AG04450 (cell line): ENCODE measurements at regions not wholly inside any gene's neighbourhood (a gene's known extent, or its start where the extent isn't known, plus 50 kb on each side); places are given as distances from the start of the nearest gene placed in this dataset.
"Not testable (repeated sequence)": the region's sequence is repeated elsewhere in the genome, so short reads cannot be mapped to it uniquely, and the experiment has no call there.

Experiments
- CTCF ChIA-PET: fragments of 300-600, 350-600 bp; formaldehyde crosslinking; extraction: SDS; loops from one replicate; lab custom pipeline; 2022; ENCODE audit warnings: antibody characterized with exemption, inconsistent platforms; lab: Charles Lee
- POLR2A ChIA-PET: fragments of 350-600 bp; formaldehyde crosslinking; extraction: SDS; loops from one replicate; lab custom pipeline; 2021; ENCODE audit warnings: antibody characterized with exemption, inconsistent platforms; lab: Yijun Ruan, JAX
- DNase-seq: peaks from one replicate; pipeline ENCODE4 v3.0.0-alpha.2; 2011; ENCODE audit warnings: low read depth, low spot score
- H3K27ac ChIP-seq: one replicate; pipeline ENCODE4 v1.5.1; 2012; ENCODE audit warnings: low read depth, low read length, control low read depth
- H3K27me3 ChIP-seq: one replicate; pipeline ENCODE4 v1.6.0; 2012; ENCODE audit warnings: low read length; ENCODE audit not compliant: control insufficient read depth, insufficient read depth
- H3K4me3 ChIP-seq: 2 replicates; pipeline ENCODE4 v1.5.1; 2011; ENCODE audit warnings: mild to moderate bottlenecking, low read depth, low read length, control low read depth
- H3K9me3 ChIP-seq: 2 replicates; pipeline ENCODE4 v1.5.1; 2012; ENCODE audit warnings: low read length; ENCODE audit not compliant: control insufficient read depth, insufficient read depth
- CTCF ChIP-seq: IDR thresholded peaks from 2 replicates; pipeline ENCODE4 v1.5.1; 2011; ENCODE audit warnings: low read depth, low read length, control low read depth, inconsistent platforms

GRCh38 chr18:15005313-15006130 lies 257.6 kb downstream of the ANKRD30B start:
- no peaks in the 10 kb centered on the region for H3K27me3 ChIP-seq
- ChIA-PET CTCF (no interaction called here), POLR2A (no interaction called here)
- no peak for TF ChIP-seq CTCF
- no peak overlapping the region for H3K27ac ChIP-seq
- peaks cover 60% of the 10 kb centered on the region for H3K9me3 ChIP-seq
- no peak for DNase-seq
- no peak overlapping the region for H3K4me3 ChIP-seq

GRCh38 chr18:15006616-15007015 lies 258.6 kb downstream of the ANKRD30B start:
- H3K9me3 ChIP-seq: peaks cover 50% of the 10 kb centered on the region
- POLR2A ChIA-PET, H3K4me3 ChIP-seq, CTCF ChIA-PET, H3K27me3 ChIP-seq, H3K27ac ChIP-seq, DNase-seq: not testable (repeated sequence)

- CTCF ChIA-PET, H3K4me3 ChIP-seq, POLR2A ChIA-PET, DNase-seq, H3K27me3 ChIP-seq, H3K27ac ChIP-seq, H3K9me3 ChIP-seq: not testable (repeated sequence)
Measured at GRCh38 chr18:15026041-15026440, 278.1 kb downstream of the ANKRD30B start.

- POLR2A ChIA-PET, DNase-seq, CTCF ChIA-PET, H3K4me3 ChIP-seq, H3K27ac ChIP-seq, H3K27me3 ChIP-seq, H3K9me3 ChIP-seq: not testable (repeated sequence)
Measured at GRCh38 chr18:15028037-15028436, 280.1 kb downstream of the ANKRD30B start.

- H3K27ac ChIP-seq, H3K27me3 ChIP-seq, CTCF ChIA-PET, POLR2A ChIA-PET, H3K4me3 ChIP-seq, H3K9me3 ChIP-seq, DNase-seq: not testable (repeated sequence)
Measured at GRCh38 chr18:15060279-15060880, 312.4 kb downstream of the ANKRD30B start.

- H3K27me3 ChIP-seq, H3K27ac ChIP-seq, CTCF ChIA-PET, POLR2A ChIA-PET, H3K9me3 ChIP-seq, H3K4me3 ChIP-seq, DNase-seq: not testable (repeated sequence)
Measured at GRCh38 chr18:15061289-15061896, 313.4 kb downstream of the ANKRD30B start.

GRCh38 chr18:15066434-15066833 lies 318.5 kb downstream of the ANKRD30B start:
- H3K27me3 ChIP-seq, H3K9me3 ChIP-seq, H3K27ac ChIP-seq, DNase-seq, CTCF ChIA-PET, POLR2A ChIA-PET, H3K4me3 ChIP-seq: not testable (repeated sequence)

- H3K27ac ChIP-seq, CTCF ChIA-PET, H3K27me3 ChIP-seq, POLR2A ChIA-PET, H3K9me3 ChIP-seq, DNase-seq, H3K4me3 ChIP-seq: not testable (repeated sequence)
Measured at GRCh38 chr18:15071311-15071710, 323.3 kb downstream of the ANKRD30B start.
